Karpas-422 (cell line): ENCODE measurements at regions not wholly inside any gene's neighbourhood (a gene's known extent, or its start where the extent isn't known, plus 50 kb on each side); places are given as distances from the start of the nearest gene placed in this dataset.

Experiments
- DNase-seq: peaks from one replicate; pipeline ENCODE4 v3.0.0-alpha.2; 2015
- H2AFZ ChIP-seq: fragments of 200-600 bp; sonication (generic); 2 replicates; pipeline ENCODE4 v1.6.1; 2014; ENCODE audit warnings: antibody characterized with exemption, low read length, mixed read lengths
- H3K27ac ChIP-seq: fragments of 200-600 bp; sonication (generic); 2 replicates; pipeline ENCODE4 v1.5.1; 2014; ENCODE audit warnings: mild to moderate bottlenecking, low read length, moderate library complexity
- H3K27me3 ChIP-seq: fragments of 200-600 bp; sonication (generic); 2 replicates; pipeline ENCODE4 v1.6.1; 2014; ENCODE audit warnings: low read length, mixed read lengths
- H3K36me3 ChIP-seq: fragments of 200-600 bp; sonication (generic); 2 replicates; pipeline ENCODE4 v1.6.1; 2014; ENCODE audit warnings: low read length, mixed read lengths; ENCODE audit not compliant: insufficient read depth
- H3K4me1 ChIP-seq: fragments of 200-600 bp; sonication (generic); 2 replicates; pipeline ENCODE4 v1.6.1; 2014; ENCODE audit warnings: mild to moderate bottlenecking, low read length, mixed read lengths
- H3K4me2 ChIP-seq: fragments of 200-600 bp; sonication (generic); 2 replicates; pipeline ENCODE4 v1.6.1; 2014; ENCODE audit warnings: low read length, low read depth, mild to moderate bottlenecking; ENCODE audit not compliant: poor library complexity, severe bottlenecking
- H3K4me3 ChIP-seq: fragments of 200-600 bp; sonication (generic); 2 replicates; pipeline ENCODE4 v1.5.1; 2014; ENCODE audit warnings: mild to moderate bottlenecking, antibody characterized with exemption, low read length, mixed read lengths
- H3K79me2 ChIP-seq: fragments of 200-600 bp; sonication (generic); 2 replicates; pipeline ENCODE4 v1.6.1; 2014; ENCODE audit warnings: mild to moderate bottlenecking, low read length, mixed read lengths
- H3K9ac ChIP-seq: fragments of 200-600 bp; sonication (generic); 2 replicates; pipeline ENCODE4 v1.6.0; 2014; ENCODE audit warnings: low read length
- H3K9me2 ChIP-seq: fragments of 200-600 bp; sonication (generic), shearing (Covaris generic); replicated peaks from 2 replicates; pipeline ENCODE4 v1.6.0; 2014; ENCODE audit warnings: mild to moderate bottlenecking, low read length, moderate library complexity; ENCODE audit not compliant: insufficient read depth
- H3K9me3 ChIP-seq: fragments of 300-700, 200-600 bp; sonication (generic); 2 replicates; pipeline ENCODE4 v1.6.1; 2014; ENCODE audit warnings: low read length, mixed read lengths
- H4K20me1 ChIP-seq: fragments of 200-600 bp; sonication (generic); 2 replicates; pipeline ENCODE4 v1.6.1; 2014; ENCODE audit warnings: mild to moderate bottlenecking, antibody characterized with exemption, low read length, low read depth; ENCODE audit not compliant: insufficient read depth

DNA sequence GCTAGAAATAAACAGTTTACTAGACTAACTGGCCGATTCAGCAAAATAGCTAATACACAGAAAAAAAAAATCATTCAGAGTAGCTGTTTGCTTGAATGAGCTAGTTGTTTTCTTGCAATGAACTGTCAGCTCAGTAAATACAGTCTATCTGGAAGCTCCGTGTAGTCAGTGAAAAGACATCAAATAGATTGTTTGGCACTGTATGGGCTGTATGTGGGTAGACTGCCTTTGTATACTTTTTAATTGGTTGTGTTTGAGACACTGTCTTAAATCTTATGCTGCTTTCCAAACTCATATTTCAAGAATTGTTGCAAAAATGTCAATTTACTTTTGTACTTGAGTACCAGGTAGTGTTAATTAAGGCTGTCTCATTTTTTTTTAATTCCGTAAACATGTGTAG is 61.6 kb upstream of the GPR174 start:
- no peak overlapping the region for H3K4me2 ChIP-seq
- H3K9ac ChIP-seq: no peak overlapping the region
- no peaks in the 10 kb centered on the region for H3K4me1 ChIP-seq
- no peaks in the 10 kb centered on the region for H3K36me3 ChIP-seq
- no peak for DNase-seq
- H3K9me2 ChIP-seq: no peaks in the 10 kb centered on the region
- no peaks in the 10 kb centered on the region for H3K27me3 ChIP-seq
- no peak overlapping the region for H2AFZ ChIP-seq
- no peaks in the 10 kb centered on the region for H3K79me2 ChIP-seq
- H4K20me1 ChIP-seq: no peaks in the 10 kb centered on the region
- H3K9me3 ChIP-seq: no peaks in the 10 kb centered on the region
- no peak overlapping the region for H3K4me3 ChIP-seq
- H3K27ac ChIP-seq: no peak overlapping the region

DNA sequence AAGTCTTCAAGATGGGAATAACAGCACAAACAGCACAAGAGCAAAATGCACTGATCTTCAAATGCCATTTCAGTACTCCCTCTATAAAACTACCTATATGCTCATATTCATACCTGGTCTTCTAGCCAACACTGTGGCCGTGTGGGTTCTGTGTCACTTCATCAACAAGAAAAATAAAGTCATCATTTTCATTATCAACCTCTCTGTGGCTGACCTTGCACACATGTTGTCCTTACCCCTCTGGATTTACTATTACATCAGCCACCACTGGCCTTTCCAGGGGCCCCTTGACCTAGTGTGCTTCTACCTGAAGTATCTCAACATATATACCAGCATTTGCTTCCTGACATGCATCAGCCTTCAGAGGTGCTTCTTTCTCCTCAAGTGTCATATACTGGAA is 59.6 kb upstream of the GPR174 start:
- no peaks in the 10 kb centered on the region for H3K9me3 ChIP-seq
- H3K9me2 ChIP-seq: no peaks in the 10 kb centered on the region
- H4K20me1 ChIP-seq: no peaks in the 10 kb centered on the region
- H3K79me2 ChIP-seq: no peaks in the 10 kb centered on the region
- no peak overlapping the region for H3K4me3 ChIP-seq
- no peak overlapping the region for H2AFZ ChIP-seq
- no peak overlapping the region for H3K4me2 ChIP-seq
- no peak overlapping the region for H3K27ac ChIP-seq
- no peak overlapping the region for H3K9ac ChIP-seq
- no peaks in the 10 kb centered on the region for H3K27me3 ChIP-seq
- no peak for DNase-seq
- H3K36me3 ChIP-seq: no peaks in the 10 kb centered on the region
- H3K4me1 ChIP-seq: no peaks in the 10 kb centered on the region

DNA sequence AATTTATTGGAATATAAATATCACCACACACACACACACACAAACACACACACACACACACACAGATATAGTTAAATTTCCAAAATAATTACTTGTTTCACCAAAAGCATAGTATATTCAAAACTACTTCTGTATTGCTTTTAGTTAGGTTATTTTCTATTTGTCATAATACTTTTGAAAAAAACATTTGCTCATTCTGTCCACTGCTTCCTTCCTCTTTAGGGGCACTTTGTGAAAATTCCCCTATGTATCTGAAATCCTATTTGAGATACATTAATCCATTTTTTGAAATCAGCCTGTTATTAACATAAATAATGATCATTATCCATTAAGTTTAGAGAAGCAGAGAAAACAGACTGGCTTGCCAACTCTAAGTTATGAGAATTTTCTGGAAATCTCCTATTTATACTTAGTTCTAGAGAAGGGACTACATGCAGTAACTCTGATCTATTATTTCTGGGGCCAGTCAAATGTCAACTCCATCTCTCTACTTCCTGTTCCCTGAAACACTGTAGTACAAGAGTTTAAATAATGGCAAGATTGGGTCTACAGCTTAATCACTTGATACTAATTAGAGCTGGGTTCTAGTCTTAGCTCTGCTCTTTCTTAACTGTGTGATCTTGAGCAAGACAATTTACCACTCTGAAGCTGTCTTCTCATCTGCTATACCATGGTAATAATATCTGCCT is 54.4 kb upstream of the GPR174 start:
- Histone ChIP-seq H3K36me3 (no peaks in the 10 kb centered on the region), H3K4me1 (no peaks in the 10 kb centered on the region), H3K79me2 (no peaks in the 10 kb centered on the region), H3K27me3 (no peaks in the 10 kb centered on the region), H3K4me3 (no peak overlapping the region), H3K4me2 (no peak overlapping the region), H3K27ac (no peak overlapping the region), H3K9me3 (no peaks in the 10 kb centered on the region), H3K9me2 (no peaks in the 10 kb centered on the region), H3K9ac (no peak overlapping the region), H4K20me1 (no peaks in the 10 kb centered on the region), H2AFZ (no peak overlapping the region)
- DNase-seq: no peak

DNA sequence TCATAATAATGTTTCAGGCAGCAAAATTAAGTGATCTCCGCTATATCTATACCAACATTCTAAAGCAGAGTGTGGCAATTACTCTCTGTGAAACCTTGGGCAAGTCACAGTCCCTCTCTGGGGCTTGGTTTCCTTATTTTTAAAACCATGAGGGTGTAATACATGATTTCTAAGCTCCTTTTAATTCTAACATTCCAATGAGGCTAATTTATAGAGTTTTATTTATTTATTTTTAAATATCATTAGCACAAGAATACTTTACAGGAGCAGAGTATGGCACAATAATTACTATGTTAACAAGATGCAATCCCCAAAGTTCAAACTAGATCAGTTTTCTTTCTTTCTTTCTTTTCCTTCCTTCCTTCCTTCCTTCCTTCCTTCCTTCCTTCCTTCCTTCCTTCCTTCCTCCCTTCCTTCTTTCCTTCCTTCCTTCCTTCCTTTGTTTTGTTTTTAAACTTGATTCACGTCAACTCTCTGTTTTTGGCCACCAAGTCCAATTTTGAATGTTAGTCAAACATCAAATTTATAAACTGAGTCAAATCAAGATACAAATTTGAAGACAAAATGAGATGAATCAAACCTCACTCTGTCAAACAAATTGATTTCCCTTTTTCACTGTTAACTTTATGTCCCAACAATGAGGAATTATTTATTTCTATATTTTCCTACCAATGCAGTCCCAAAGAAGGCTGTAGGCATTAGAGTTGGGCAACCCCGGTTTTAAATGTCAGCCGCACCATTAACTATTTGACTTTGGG is 50.2 kb upstream of the GPR174 start:
- Histone ChIP-seq H3K27me3 (no peaks in the 10 kb centered on the region), H2AFZ (no peak overlapping the region), H4K20me1 (no peaks in the 10 kb centered on the region), H3K79me2 (no peaks in the 10 kb centered on the region), H3K36me3 (no peaks in the 10 kb centered on the region), H3K9me3 (peaks cover 17% of the 10 kb centered on the region; the same call in 1 of the 2 replicates), H3K9me2 (no peaks in the 10 kb centered on the region), H3K4me3 (no peak overlapping the region), H3K4me2 (no peak overlapping the region), H3K4me1 (no peaks in the 10 kb centered on the region), H3K27ac (no peak overlapping the region), H3K9ac (no peak overlapping the region)
- DNase-seq: no peak
